AG04450 (cell line): ENCODE measurements at regions not wholly inside any gene's neighbourhood (a gene's known extent, or its start where the extent isn't known, plus 50 kb on each side); places are given as distances from the start of the nearest gene placed in this dataset.

ENCODE experiments used
- CTCF ChIA-PET: fragments of 300-600, 350-600 bp; formaldehyde crosslinking; extraction: SDS; loops from one replicate; lab custom pipeline; 2022; ENCODE audit warnings: antibody characterized with exemption, inconsistent platforms; lab: Charles Lee
- POLR2A ChIA-PET: fragments of 350-600 bp; formaldehyde crosslinking; extraction: SDS; loops from one replicate; lab custom pipeline; 2021; ENCODE audit warnings: antibody characterized with exemption, inconsistent platforms; lab: Yijun Ruan, JAX
- DNase-seq: peaks from one replicate; pipeline ENCODE4 v3.0.0-alpha.2; 2011; ENCODE audit warnings: low read depth, low spot score
- H3K27ac ChIP-seq: one replicate; pipeline ENCODE4 v1.5.1; 2012; ENCODE audit warnings: low read depth, low read length, control low read depth
- H3K27me3 ChIP-seq: one replicate; pipeline ENCODE4 v1.6.0; 2012; ENCODE audit warnings: low read length; ENCODE audit not compliant: control insufficient read depth, insufficient read depth
- H3K4me3 ChIP-seq: 2 replicates; pipeline ENCODE4 v1.5.1; 2011; ENCODE audit warnings: mild to moderate bottlenecking, low read depth, low read length, control low read depth
- H3K9me3 ChIP-seq: 2 replicates; pipeline ENCODE4 v1.5.1; 2012; ENCODE audit warnings: low read length; ENCODE audit not compliant: control insufficient read depth, insufficient read depth
- TF ChIP-seq, protein P1 (sequence below): IDR thresholded peaks from 2 replicates; pipeline ENCODE4 v1.5.1; 2011; ENCODE audit warnings: low read depth, low read length, control low read depth, inconsistent platforms

DNA sequence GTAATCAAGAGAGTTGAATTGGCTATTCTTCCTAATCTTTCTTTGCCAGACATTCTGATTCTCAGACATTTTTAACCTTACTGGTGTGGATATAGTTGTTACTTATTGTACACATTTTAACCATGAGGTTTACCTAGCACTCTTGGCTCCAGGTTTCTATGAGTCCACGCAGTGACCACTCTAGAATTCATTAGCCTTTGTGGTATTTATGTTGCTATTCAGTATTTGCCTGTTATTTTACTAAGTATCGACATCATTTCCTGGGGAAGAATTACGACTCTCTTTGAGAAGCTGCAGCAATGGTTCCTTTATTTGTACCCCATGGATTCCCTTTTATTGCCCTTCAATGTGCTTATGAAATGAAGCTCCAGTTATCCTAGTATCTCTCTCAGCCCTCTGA is 120.7 kb downstream of the RDH14 start:
- DNase-seq = no peak
- Histone ChIP-seq H3K4me3 (no peak overlapping the region), H3K27me3 (no peaks in the 10 kb centered on the region), H3K27ac (no peak overlapping the region), H3K9me3 (no peaks in the 10 kb centered on the region)
- CTCF ChIA-PET = no interaction called here
- POLR2A ChIA-PET = no interaction called here
- TF ChIP-seq, protein P1, sequence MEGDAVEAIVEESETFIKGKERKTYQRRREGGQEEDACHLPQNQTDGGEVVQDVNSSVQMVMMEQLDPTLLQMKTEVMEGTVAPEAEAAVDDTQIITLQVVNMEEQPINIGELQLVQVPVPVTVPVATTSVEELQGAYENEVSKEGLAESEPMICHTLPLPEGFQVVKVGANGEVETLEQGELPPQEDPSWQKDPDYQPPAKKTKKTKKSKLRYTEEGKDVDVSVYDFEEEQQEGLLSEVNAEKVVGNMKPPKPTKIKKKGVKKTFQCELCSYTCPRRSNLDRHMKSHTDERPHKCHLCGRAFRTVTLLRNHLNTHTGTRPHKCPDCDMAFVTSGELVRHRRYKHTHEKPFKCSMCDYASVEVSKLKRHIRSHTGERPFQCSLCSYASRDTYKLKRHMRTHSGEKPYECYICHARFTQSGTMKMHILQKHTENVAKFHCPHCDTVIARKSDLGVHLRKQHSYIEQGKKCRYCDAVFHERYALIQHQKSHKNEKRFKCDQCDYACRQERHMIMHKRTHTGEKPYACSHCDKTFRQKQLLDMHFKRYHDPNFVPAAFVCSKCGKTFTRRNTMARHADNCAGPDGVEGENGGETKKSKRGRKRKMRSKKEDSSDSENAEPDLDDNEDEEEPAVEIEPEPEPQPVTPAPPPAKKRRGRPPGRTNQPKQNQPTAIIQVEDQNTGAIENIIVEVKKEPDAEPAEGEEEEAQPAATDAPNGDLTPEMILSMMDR = no peak

DNA sequence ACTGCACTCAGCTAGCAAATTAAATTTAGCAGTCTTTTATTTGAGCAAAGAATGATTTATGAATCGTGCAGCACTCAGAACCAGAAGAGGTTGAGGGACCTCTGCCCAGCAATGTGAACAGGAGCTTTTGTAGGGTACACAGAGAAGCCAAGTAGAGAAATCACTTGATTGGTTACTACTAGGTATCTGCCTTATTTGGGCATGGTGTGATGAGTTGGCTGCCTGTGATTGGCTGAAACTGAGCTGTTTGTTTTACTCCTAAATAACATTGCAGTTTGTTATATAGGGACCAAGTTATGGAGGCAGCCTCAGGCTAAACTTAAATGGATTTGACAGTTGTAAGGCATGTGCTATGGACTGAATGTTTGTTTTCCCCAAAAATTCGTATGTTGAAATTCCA is 122.5 kb downstream of the RDH14 start:
- no peak for DNase-seq
- H3K4me3 ChIP-seq = no peak overlapping the region
- TF ChIP-seq, protein P1 = no peak
- H3K9me3 ChIP-seq = no peaks in the 10 kb centered on the region
- ChIA-PET POLR2A (no interaction called here), CTCF (interaction anchor here (1.0 to 2.2 kb wide), 3 partner anchors 13 to 116 kb away, joined by 3 to 8 read pairs (median 6); no protein-coding TSS in a partner anchor)
- no peaks in the 10 kb centered on the region for H3K27me3 ChIP-seq
- no peak overlapping the region for H3K27ac ChIP-seq

DNA sequence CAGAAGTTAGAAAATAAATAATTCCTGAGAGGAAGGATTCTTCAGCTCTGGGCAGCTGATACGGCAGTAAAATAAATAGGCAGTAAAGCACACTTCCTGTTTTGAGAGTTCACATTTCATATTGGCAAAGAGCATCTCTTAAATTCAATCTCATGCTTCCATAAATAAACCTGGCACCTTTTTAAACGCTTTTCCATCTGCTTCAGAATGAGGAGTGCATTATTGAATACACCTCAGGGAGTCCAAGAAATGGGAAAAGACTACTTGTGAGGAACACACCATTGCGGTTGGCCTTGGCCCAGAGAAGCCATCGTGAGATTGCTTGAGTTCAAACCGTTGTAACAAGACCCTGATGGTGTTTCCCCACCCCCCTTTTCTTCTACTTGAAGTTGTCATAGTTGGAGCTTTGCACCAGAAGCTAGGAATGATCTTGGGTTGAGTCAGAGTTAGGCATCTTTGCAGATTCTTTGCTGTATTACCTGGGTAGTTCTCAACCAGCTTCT is 123.9 kb downstream of the RDH14 start:
- peak; percentile 32 for DNase-seq
- POLR2A ChIA-PET = interaction anchor here (0.6 to 1.4 kb wide), 4 partner anchors 20 to 488 kb away, joined by 3 to 5 read pairs (median 3); no protein-coding TSS in a partner anchor
- CTCF ChIA-PET = interaction anchor here (0.6 to 2.2 kb wide), 11 partner anchors 9 to 933 kb away, joined by 3 to 8 read pairs (median 4); no protein-coding TSS in a partner anchor

DNA sequence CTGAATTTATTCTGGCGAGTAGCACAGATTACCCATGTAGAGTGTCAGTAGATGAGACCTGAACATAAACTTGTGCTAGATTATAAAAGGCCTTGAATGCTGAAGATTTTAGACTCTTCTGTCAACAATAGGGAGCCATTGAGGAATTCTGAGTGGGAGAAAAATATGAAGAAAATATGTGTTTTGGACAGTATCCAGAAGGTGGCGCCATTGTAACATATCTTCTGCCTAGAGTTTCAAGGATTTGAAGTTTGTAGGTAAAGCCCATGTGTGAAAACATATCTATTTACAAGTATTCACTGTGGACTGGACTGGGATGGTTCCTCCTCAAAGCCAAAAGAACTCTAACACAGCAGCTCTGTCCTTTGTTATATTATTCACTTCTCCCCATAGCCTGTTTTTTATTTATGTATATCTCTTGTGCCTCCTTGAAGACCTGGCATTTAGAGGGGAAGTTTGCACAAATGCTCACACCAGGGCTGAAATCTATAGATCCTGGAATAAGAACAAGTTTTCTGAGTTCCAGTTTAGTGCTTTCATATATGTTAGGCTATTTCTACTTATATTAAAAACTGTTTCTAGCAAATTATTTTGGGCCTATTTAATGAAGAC is 124.9 kb downstream of the RDH14 start:
- Histone ChIP-seq H3K27me3 (no peaks in the 10 kb centered on the region), H3K9me3 (no peaks in the 10 kb centered on the region), H3K27ac (no peak overlapping the region), H3K4me3 (no peak overlapping the region)
- POLR2A ChIA-PET = interaction anchor here (1.4 kb wide), 1 partner anchor 80 kb away, joined by 5 read pairs; no protein-coding TSS in a partner anchor
- CTCF ChIA-PET = interaction anchor here (0.9 to 1.8 kb wide), 9 partner anchors 10 to 86 kb away, joined by 3 to 8 read pairs (median 4); no protein-coding TSS in a partner anchor
- TF ChIP-seq, protein P1 = peak; percentile 66
- peak; percentile 63 for DNase-seq

More for the DNA sequence above, 123.9 kb downstream of the RDH14 start:
- H3K27me3 ChIP-seq = no peaks in the 10 kb centered on the region
- H3K9me3 ChIP-seq = no peaks in the 10 kb centered on the region
- no peak overlapping the region for H3K4me3 ChIP-seq
- TF ChIP-seq, protein P1 = no peak
- no peak overlapping the region for H3K27ac ChIP-seq

DNA sequence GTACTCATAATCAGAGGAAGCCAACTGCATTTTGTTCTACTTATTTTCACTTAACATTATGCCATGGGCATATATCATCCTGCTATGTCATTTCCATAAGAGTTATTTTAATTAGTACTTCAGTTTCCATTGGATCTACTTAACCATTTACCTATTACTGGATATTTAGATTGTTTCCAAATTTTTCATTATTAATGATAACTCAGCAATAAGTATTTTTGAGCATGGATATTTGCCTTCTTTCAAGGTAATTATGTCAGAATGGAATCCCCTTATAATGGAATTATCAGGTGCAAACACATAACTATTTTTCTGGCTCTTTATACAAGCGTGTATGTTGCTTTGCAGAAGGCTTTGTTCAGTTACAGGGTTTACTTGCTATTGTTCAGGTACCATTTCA is 126.6 kb downstream of the RDH14 start:
- TF ChIP-seq, protein P1 = no peak
- no peaks in the 10 kb centered on the region for H3K9me3 ChIP-seq
- no peak overlapping the region for H3K4me3 ChIP-seq
- no peak for DNase-seq
- ChIA-PET CTCF (interaction anchor here (1.0 kb wide), 1 partner anchor 8 kb away, joined by 3 read pairs; no protein-coding TSS in a partner anchor), POLR2A (no interaction called here)
- no peaks in the 10 kb centered on the region for H3K27me3 ChIP-seq
- no peak overlapping the region for H3K27ac ChIP-seq
